Stimulated activated CD4-positive, alpha-beta T cell treated with anti-CD3 and anti-CD28 coated beads, Interleukin-15, amount 100 ng/mL, for 1 hour (primary cell): ENCODE measurements at regions not wholly inside any gene's neighbourhood (a gene's known extent, or its start where the extent isn't known, plus 50 kb on each side); places are given as distances from the start of the nearest gene placed in this dataset.

Experiments
- DNase-seq, 2 donors: peaks; one replicate each; pipeline ENCODE4 v3.0.0-alpha.2; 2020; ENCODE audit warnings: low read depth in 1 of 2, low spot score in 1 of 2

- no peak for DNase-seq
These were observed 424.6 kb upstream of the WWC1 start for GRCh38 chr5:167866797-167867196.

DNA sequence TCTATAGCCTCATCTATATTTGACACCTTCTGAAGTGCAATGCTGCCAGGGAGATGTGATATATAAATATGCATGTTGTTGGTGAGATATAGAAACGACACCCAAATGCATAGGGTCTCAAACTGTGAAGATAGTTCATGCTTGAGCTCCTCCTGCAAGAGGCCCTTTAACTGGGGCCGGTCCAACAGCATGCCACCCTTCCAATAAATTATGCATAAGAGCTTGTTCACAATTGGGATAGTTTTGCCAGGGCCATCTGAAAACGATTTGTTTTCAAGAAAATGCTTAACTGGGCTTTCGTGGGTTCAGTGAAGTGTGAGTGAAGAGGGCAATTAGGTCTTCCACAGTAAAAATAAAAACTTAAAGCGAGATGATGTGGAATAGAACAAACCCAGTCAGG lies 424.2 kb upstream of the WWC1 start:
- DNase-seq = no peak

- DNase-seq = no peak
These were observed 422.3 kb upstream of the WWC1 start for GRCh38 chr5:167869125-167869524.

DNA sequence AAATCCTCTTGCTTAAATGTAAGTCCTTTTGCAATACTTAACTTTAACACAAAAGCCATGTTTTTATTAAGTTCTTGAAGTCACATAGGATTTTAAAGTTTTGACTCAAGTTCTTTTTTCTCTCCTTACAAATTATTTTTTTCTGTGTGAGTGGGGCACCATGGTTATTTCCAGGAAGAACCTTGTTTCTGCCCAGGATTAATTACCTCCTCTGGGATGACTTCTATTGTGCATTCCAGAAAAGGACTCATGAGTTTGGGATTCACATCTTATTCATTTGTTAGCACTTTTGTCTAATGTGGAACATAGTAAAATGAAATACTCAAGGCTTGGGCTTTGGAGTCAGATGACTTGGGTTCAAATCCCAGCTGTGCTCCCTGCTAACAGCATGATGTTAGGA lies 421.4 kb upstream of the WWC1 start:
- DNase-seq = no peak

- DNase-seq = no peak
These were observed 420.4 kb upstream of the WWC1 start for GRCh38 chr5:167871091-167871490.

GRCh38 chr5:167872791-167873190 lies 418.7 kb upstream of the WWC1 start:
- no peak for DNase-seq

- DNase-seq = no peak
These were observed 414.2 kb upstream of the WWC1 start for GRCh38 chr5:167877114-167877722.

DNA sequence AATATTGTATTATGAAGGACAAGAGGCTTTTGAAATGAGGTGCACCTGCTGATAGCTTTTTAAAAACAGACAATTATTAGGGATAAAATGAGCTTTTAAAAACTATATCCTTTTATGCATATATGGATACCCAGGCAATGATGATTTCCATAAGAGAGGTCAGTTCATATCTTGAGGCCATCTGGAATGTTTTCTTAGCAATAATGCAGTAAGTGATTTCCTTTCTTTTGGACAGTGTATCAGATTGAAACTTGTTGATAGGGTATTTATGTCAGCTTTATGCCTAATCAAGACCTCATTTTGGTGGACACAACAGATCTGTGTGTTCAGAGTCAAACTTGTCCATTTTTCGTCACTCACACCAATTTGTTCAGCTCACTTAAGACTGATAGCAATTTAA lies 413.5 kb upstream of the WWC1 start:
- no peak for DNase-seq

GRCh38 chr5:167880420-167880819 lies 411.0 kb upstream of the WWC1 start:
- DNase-seq = no peak

GRCh38 chr5:167881041-167881440 lies 410.4 kb upstream of the WWC1 start:
- DNase-seq = no peak

- DNase-seq = no peak
These were observed 405.2 kb upstream of the WWC1 start for GRCh38 chr5:167886196-167886595.

GRCh38 chr5:167888393-167888792 lies 403.1 kb upstream of the WWC1 start:
- DNase-seq = no peak

GRCh38 chr5:167889276-167889675 lies 402.2 kb upstream of the WWC1 start:
- no peak for DNase-seq

GRCh38 chr5:167892352-167893115 lies 398.9 kb upstream of the WWC1 start:
- DNase-seq = no peak

DNA sequence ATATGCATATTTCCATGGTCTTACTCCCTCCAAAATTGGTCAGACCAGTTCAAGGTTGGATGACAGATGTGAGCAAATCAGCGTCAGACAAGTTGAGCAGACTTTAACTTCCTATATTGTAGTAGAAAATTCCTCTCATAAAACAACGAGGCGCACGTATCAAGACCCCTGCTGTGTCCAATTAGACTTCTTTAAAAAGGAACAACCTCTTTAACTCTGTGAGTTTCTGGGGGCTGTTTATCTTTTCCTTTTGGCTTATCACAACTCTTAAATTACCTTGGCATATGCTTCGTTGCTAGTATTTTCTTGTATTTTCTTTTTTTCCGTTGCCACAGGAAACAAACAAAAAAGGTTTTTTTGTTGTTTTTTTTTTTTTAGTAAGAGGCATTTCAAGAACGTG lies 398.2 kb upstream of the WWC1 start:
- DNase-seq = no peak

GRCh38 chr5:167894631-167895472 lies 396.6 kb upstream of the WWC1 start:
- no peak for DNase-seq

- DNase-seq = no peak
These were observed 395.4 kb upstream of the WWC1 start for GRCh38 chr5:167895899-167896659.

GRCh38 chr5:167896814-167897213 lies 394.6 kb upstream of the WWC1 start:
- DNase-seq = no peak

DNA sequence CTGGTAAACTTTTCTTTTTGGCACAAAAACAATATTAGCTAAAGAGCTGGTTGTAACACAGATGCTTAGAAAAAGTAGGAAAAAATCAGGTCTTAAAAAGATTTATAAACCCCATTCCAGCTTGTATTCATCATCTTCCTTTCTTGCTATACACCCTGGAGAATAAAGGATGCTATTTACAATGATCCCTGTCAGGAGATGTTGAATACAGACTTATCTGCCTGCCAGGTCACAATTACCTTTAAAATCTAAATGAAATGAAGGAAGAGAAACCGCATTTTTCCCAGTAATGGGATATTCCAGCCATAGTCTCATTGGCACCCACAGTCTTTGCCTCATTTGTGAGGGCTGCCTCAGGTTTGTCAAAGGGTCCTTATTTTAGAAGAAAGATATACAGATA lies 394.1 kb upstream of the WWC1 start:
- no peak for DNase-seq

DNA sequence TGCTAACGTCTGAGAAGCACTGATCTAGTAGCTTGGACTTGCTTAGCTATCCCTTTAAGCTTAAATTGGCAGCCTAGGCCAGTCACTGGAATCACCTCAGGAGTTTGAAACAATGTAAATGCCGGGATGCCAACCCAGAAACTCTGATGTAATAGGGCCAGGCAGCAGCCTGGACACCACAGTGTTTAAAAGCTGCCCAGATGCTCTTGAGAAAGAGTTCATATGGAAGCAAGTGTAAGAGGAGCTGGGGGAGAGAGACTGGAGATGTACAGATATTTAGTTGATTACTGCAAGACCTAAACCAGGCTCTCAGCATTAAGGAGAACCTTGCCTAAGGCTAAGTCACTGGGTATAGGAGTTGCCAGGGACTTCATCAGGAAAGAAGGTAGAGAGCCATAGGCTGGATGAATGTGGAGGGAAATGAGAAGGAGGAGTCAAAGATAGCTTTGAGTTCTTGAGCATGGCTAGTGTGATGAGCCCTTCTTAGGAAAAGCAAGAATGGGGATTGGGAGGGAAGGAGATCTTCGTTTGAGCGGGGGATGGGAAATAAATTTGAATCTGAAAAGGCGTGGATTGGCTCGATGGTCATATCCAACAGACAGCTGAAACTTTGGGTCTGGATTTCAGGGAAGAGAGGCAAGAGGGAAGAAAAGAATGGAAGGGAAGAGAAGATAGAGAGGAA lies 392.9 kb upstream of the WWC1 start:
- DNase-seq = no peak
